ENCODE measurements at regions not wholly inside any gene's neighbourhood (a gene's known extent, or its start where the extent isn't known, plus 50 kb on each side); places are given as distances from the start of the nearest gene placed in this dataset.

GRCh38 chr1:192873836-192874235 lies 65.0 kb downstream of the RGS2 start:
- Histone ChIP-seq H3K4me3 (no peak overlapping the region), H3K9me3 (no peaks in the 10 kb centered on the region), H3K4me1 (peaks cover 0 to 13% (median 8%) of the 10 kb centered on the region in 3 donors), H3K27ac (no peak overlapping the region), H3K36me3 (no peaks in the 10 kb centered on the region), H3K27me3 (peaks cover 0 to 5% (median 0%) of the 10 kb centered on the region in 4 donors)
- TF ChIP-seq CTCF (IDR thresholded peaks at IDR 0.05): no peak
- DNase-seq (no peak), ATAC-seq (no peak), FAIRE-seq (no peak)
- intact Hi-C loops (cut with DNase I): no loop called here

- Histone ChIP-seq H3K27ac (no peak overlapping the region), H3K36me3 (no peaks in the 10 kb centered on the region), H3K27me3 (peaks cover 0 to 5% (median 0%) of the 10 kb centered on the region in 4 donors), H3K9me3 (no peaks in the 10 kb centered on the region), H3K4me3 (no peak overlapping the region), H3K4me1 (peaks cover 0 to 13% (median 10%) of the 10 kb centered on the region in 3 donors)
- 29 to 46% methylated on average over 1 of the region's 1 CpG for WGBS, 2 donors
- intact Hi-C loops (cut with DNase I): no loop called here
- FAIRE-seq: no peak
- no peak for TF ChIP-seq CTCF (IDR thresholded peaks at IDR 0.05)
- DNase-seq: peak in 1 of 6 donors; percentile 22
- ATAC-seq: peak in 1 of 4 donors; percentile 51
Observed at GRCh38 chr1:192876633-192877032, 67.8 kb downstream of the RGS2 start.

- no peak for TF ChIP-seq CTCF (IDR thresholded peaks at IDR 0.05)
- Histone ChIP-seq H3K9me3 (no peaks in the 10 kb centered on the region), H3K36me3 (no peaks in the 10 kb centered on the region), H3K27me3 (peaks cover 0 to 5% (median 0%) of the 10 kb centered on the region in 4 donors), H3K4me3 (no peak overlapping the region), H3K4me1 (peaks cover 0 to 13% (median 10%) of the 10 kb centered on the region in 3 donors), H3K27ac (no peak overlapping the region)
- WGBS, 2 donors: 62 to 66% methylated on average over 2 of the region's 2 CpGs
- ATAC-seq: peak in 2 of 4 donors; percentile 43 to 60
- intact Hi-C loops (cut with DNase I): no loop called here
- DNase-seq: no peak
- no peak for FAIRE-seq
Observed at GRCh38 chr1:192877283-192877886, 68.5 kb downstream of the RGS2 start.

GRCh38 chr1:192878249-192878648 lies 69.4 kb downstream of the RGS2 start:
- 10 to 17% methylated on average over 1 of the region's 1 CpG for WGBS, 2 donors

More at GRCh38 chr1:192878249-192878648, 69.4 kb downstream of the RGS2 start:
- TF ChIP-seq CTCF (IDR thresholded peaks at IDR 0.05): no peak
- DNase-seq (peak in 4 of 6 donors; percentile 21 to 66 (median 52)), ATAC-seq (peak; percentile 76 to 83 (median 80)), FAIRE-seq (peak; percentile 17)
- no peaks in the 10 kb centered on the region for H3K9me3 ChIP-seq
- H3K4me1 ChIP-seq: peaks cover 0 to 13% (median 10%) of the 10 kb centered on the region in 3 donors
- intact Hi-C loops (cut with DNase I): no loop called here
- no peak overlapping the region for H3K4me3 ChIP-seq
- H3K27me3 ChIP-seq: peaks cover 0 to 5% (median 0%) of the 10 kb centered on the region in 4 donors
- no peak overlapping the region for H3K27ac ChIP-seq
- no peaks in the 10 kb centered on the region for H3K36me3 ChIP-seq

All from pancreas (tissue), 10 donors.